Spleen (tissue), 7 donors: ENCODE measurements at regions not wholly inside any gene's neighbourhood (a gene's known extent, or its start where the extent isn't known, plus 50 kb on each side); places are given as distances from the start of the nearest gene placed in this dataset.
"Not testable (repeated sequence)": the region's sequence is repeated elsewhere in the genome, so short reads cannot be mapped to it uniquely, and the experiment has no call there.

Experiments used
- CTCF ChIP-seq, 11 experiments: fragments of 200-600 bp in 7 of 11; fragments of 450-650 bp in 4 of 11; sonication (generic) in 4 of 11; IDR thresholded peaks in 8 of 11; conservative IDR thresholded peaks in 3 of 11; 1 replicate in 7 of 11; 2 replicates in 4 of 11; pipeline versions ENCODE4 v1.4.0 to v1.8.0; 2016 to 2021; ENCODE audit warnings: antibody characterized with exemption in 11 of 11, inconsistent platforms in 4 of 11, mild to moderate bottlenecking in 1 of 11
- POLR2A ChIP-seq, 3 donors: fragments of 450-650 bp; IDR thresholded peaks; one replicate each; pipeline ENCODE4 v1.5.1; 2017; ENCODE audit warnings: antibody characterized with exemption in 3 of 3, mild to moderate bottlenecking in 1 of 3
- POLR2AphosphoS5 ChIP-seq, 3 donors: sonication (generic); formaldehyde crosslinking; IDR thresholded peaks; one replicate each; pipeline ENCODE4 v1.5.1; 2017; ENCODE audit warnings: antibody characterized with exemption in 3 of 3
- donor health status: DM: no; HTN: no; CAD: no; lungs with moderate emphysema.
- donor health status: DM: no; HTN: no; CAD: no.
- donor health status: DM: no; HTN: no; CAD: no.

GRCh38 chrX:30149206-30149605 lies 66.2 kb upstream of the MAGEB2 start:
- not testable (repeated sequence) for TF ChIP-seq POLR2AphosphoS5 (IDR thresholded peaks at IDR 0.05); CTCF (IDR thresholded peaks at IDR 0.05 in 8 of 11, conservative IDR thresholded peaks at IDR 0.05 in 3 of 11); POLR2A (IDR thresholded peaks at IDR 0.05)
